ENCODE measurements at regions not wholly inside any gene's neighbourhood (a gene's known extent, or its start where the extent isn't known, plus 50 kb on each side); places are given as distances from the start of the nearest gene placed in this dataset.

- no peaks in the 10 kb centered on the region for H3K27me3 ChIP-seq
- H3K4me3 ChIP-seq, result no peak overlapping the region
- TF ChIP-seq POLR2AphosphoS5 (IDR thresholded peaks at IDR 0.05), result no peak
- no peak for TF ChIP-seq CTCF (IDR thresholded peaks at IDR 0.05)
- TF ChIP-seq EP300 (IDR thresholded peaks at IDR 0.05; ENCODE audit: low read depth), result no peak
- no peak for TF ChIP-seq POLR2A (IDR thresholded peaks at IDR 0.05)
- WGBS, 2 donors (ENCODE audit: low coverage in 1 of 2), result 65 to 70% methylated on average over 5 of the region's 5 CpGs
- no peak overlapping the region for H3K27ac ChIP-seq
- intact Hi-C loops (cut with DNase I; ENCODE audit: low total_unique reads), result no loop called here
- H3K36me3 ChIP-seq, result no peaks in the 10 kb centered on the region
- in situ Hi-C loops (cut with MboI; ENCODE audit: low pct_ligation_motif_present in 1 of 4, low pct_unique_long_range_greater_than_20kb in 1 of 4, low sequenced_read_pairs in 3 of 4), result no loop called here
- H3K9me3 ChIP-seq, result no peaks in the 10 kb centered on the region
- H3K4me1 ChIP-seq, result no peaks in the 10 kb centered on the region
- no peak for DNase-seq
Observed at GRCh38 chr11:97158243-97158642, 768.4 kb downstream of the JRKL start.

GRCh38 chr11:97163631-97164191, 773.9 kb downstream of the JRKL start:
- in situ Hi-C loops (cut with MboI; ENCODE audit: low pct_ligation_motif_present in 1 of 4, low pct_unique_long_range_greater_than_20kb in 1 of 4, low sequenced_read_pairs in 3 of 4) (no loop called here), intact Hi-C loops (cut with DNase I; ENCODE audit: low total_unique reads) (no loop called here)
- H3K9me3 ChIP-seq, result no peaks in the 10 kb centered on the region
- H3K27ac ChIP-seq, result no peak overlapping the region
- 52 to 76% methylated on average over 4 of the region's 4 CpGs for WGBS, 2 donors (ENCODE audit: low coverage in 1 of 2)
- no peaks in the 10 kb centered on the region for H3K27me3 ChIP-seq
- no peak for TF ChIP-seq POLR2A (IDR thresholded peaks at IDR 0.05)
- TF ChIP-seq CTCF (IDR thresholded peaks at IDR 0.05), result no peak
- TF ChIP-seq EP300 (IDR thresholded peaks at IDR 0.05; ENCODE audit: low read depth), result no peak
- TF ChIP-seq POLR2AphosphoS5 (IDR thresholded peaks at IDR 0.05), result no peak
- no peaks in the 10 kb centered on the region for H3K36me3 ChIP-seq
- no peak overlapping the region for H3K4me3 ChIP-seq
- no peak for DNase-seq
- no peaks in the 10 kb centered on the region for H3K4me1 ChIP-seq

GRCh38 chr11:97201743-97202612, 812.2 kb downstream of the JRKL start:
- H3K9me3 ChIP-seq, result no peaks in the 10 kb centered on the region
- TF ChIP-seq POLR2AphosphoS5 (IDR thresholded peaks at IDR 0.05), result no peak
- TF ChIP-seq CTCF (IDR thresholded peaks at IDR 0.05), result no peak
- no peak for TF ChIP-seq POLR2A (IDR thresholded peaks at IDR 0.05)
- TF ChIP-seq EP300 (IDR thresholded peaks at IDR 0.05; ENCODE audit: low read depth), result no peak
- no peak for DNase-seq
- in situ Hi-C loops (cut with MboI; ENCODE audit: low pct_ligation_motif_present in 1 of 4, low pct_unique_long_range_greater_than_20kb in 1 of 4, low sequenced_read_pairs in 3 of 4) (no loop called here), intact Hi-C loops (cut with DNase I; ENCODE audit: low total_unique reads) (no loop called here)
- no peaks in the 10 kb centered on the region for H3K36me3 ChIP-seq
- H3K27ac ChIP-seq, result no peak overlapping the region
- no peaks in the 10 kb centered on the region for H3K4me1 ChIP-seq
- no peak overlapping the region for H3K4me3 ChIP-seq
- 68% methylated on average over 3 of the region's 3 CpGs; no CpG with 5 or more reads in 1 of the 2 donors for WGBS, 2 donors (ENCODE audit: low coverage in 1 of 2)
- no peaks in the 10 kb centered on the region for H3K27me3 ChIP-seq

GRCh38 chr11:97202613-97203292, 812.9 kb downstream of the JRKL start:
- Histone ChIP-seq H3K36me3 (no peaks in the 10 kb centered on the region), H3K9me3 (no peaks in the 10 kb centered on the region), H3K4me3 (no peak overlapping the region), H3K27me3 (no peaks in the 10 kb centered on the region), H3K27ac (no peak overlapping the region), H3K4me1 (no peaks in the 10 kb centered on the region)
- intact Hi-C loops (cut with DNase I; ENCODE audit: low total_unique reads), result no loop called here
- DNase-seq, result no peak
- in situ Hi-C loops (cut with MboI; ENCODE audit: low pct_ligation_motif_present in 1 of 4, low pct_unique_long_range_greater_than_20kb in 1 of 4, low sequenced_read_pairs in 3 of 4), result no loop called here
- TF ChIP-seq EP300 (IDR thresholded peaks at IDR 0.05; ENCODE audit: low read depth), result no peak
- WGBS, 2 donors (ENCODE audit: low coverage in 1 of 2), result 73 to 75% methylated on average over 2 to 8 of the region's 8 CpGs
